H1 (cell line): ENCODE measurements at regions not wholly inside any gene's neighbourhood (a gene's known extent, or its start where the extent isn't known, plus 50 kb on each side); places are given as distances from the start of the nearest gene placed in this dataset.

Experiments used
- CTCF ChIA-PET: fragments of 300-600 bp; sonication (Branson Sonifier 250); formaldehyde crosslinking; loops from one replicate; lab custom pipeline; 2021; ENCODE audit not compliant: partially characterized antibody; lab: Charles Lee
- POLR2A ChIA-PET: fragments of 300-600 bp; sonication (Branson Sonifier 250); formaldehyde crosslinking; loops from one replicate; lab custom pipeline; 2021; ENCODE audit warnings: inconsistent platforms; ENCODE audit not compliant: partially characterized antibody; lab: Charles Lee
- DNase-seq, 2 experiments: peaks; one replicate each; pipeline versions ENCODE4 v3.0.0 to v3.0.0-alpha.2; 2010 to 2022; ENCODE audit warnings: low spot score in 2 of 2, low read depth in 1 of 2, mixed read lengths in 1 of 2
- FAIRE-seq: peaks from 2 replicates; lab custom pipeline; 2011; peaks lifted over from hg19 to GRCh38; lab: Jason Lieb, UNC
- H2AFZ ChIP-seq: 2 replicates; pipeline ENCODE4 v1.8.1; 2012; ENCODE audit warnings: low read length, inconsistent platforms
- H2AK5ac ChIP-seq: 2 replicates; pipeline ENCODE4 v1.6.1; 2013; ENCODE audit warnings: low read depth, low read length
- H2BK120ac ChIP-seq: replicated peaks from 2 replicates; pipeline ENCODE3; 2013; ENCODE audit warnings: low read depth, low read length, inconsistent platforms
- H2BK12ac ChIP-seq: 2 replicates; pipeline ENCODE4 v1.6.1; 2013; ENCODE audit warnings: low read depth, low read length
- H2BK15ac ChIP-seq: 2 replicates; pipeline ENCODE4 v1.6.1; 2013; ENCODE audit warnings: low read length
- H2BK20ac ChIP-seq: 2 replicates; pipeline ENCODE4 v1.6.1; 2013; ENCODE audit warnings: low read length
- H2BK5ac ChIP-seq: 2 replicates; pipeline ENCODE4 v1.6.1; 2013; ENCODE audit warnings: low read depth, low read length
- H3K14ac ChIP-seq: 2 replicates; pipeline ENCODE4 v1.6.1; 2013; ENCODE audit warnings: inconsistent platforms; ENCODE audit not compliant: insufficient read length
- H3K18ac ChIP-seq: 2 replicates; pipeline ENCODE4 v1.6.1; 2013; ENCODE audit warnings: low read length; ENCODE audit errors: extremely low read depth
- H3K23ac ChIP-seq: 2 replicates; pipeline ENCODE4 v1.6.1; 2013; ENCODE audit warnings: inconsistent platforms; ENCODE audit not compliant: insufficient read length
- H3K23me2 ChIP-seq: 2 replicates; pipeline ENCODE4 v1.6.1; 2013; ENCODE audit warnings: low read depth, low read length
- H3K27ac ChIP-seq: 2 replicates; pipeline ENCODE4 v1.6.1; 2011; ENCODE audit warnings: low read depth, low read length, inconsistent platforms
- H3K27me3 ChIP-seq, 4 experiments: replicated peaks in 1 of 4; 1 replicate in 1 of 4; 2 replicates in 3 of 4; pipeline versions ENCODE4 v1.6.1 to v1.8.1; 2011 to 2013; ENCODE audit warnings: low read length in 3 of 4, mild to moderate bottlenecking in 3 of 4, inconsistent platforms in 2 of 4, mixed read lengths in 2 of 4, moderate library complexity in 1 of 4; ENCODE audit not compliant: control insufficient read depth in 3 of 4, insufficient read depth in 3 of 4; ENCODE audit errors: extremely low read depth in 1 of 4
- H3K36me3 ChIP-seq, 4 experiments: 2 replicates each; pipeline versions ENCODE4 v1.6.1 to v1.8.1; 2011 to 2013; ENCODE audit warnings: mild to moderate bottlenecking in 4 of 4, low read length in 3 of 4, moderate library complexity in 2 of 4, control low read depth in 1 of 4, inconsistent platforms in 1 of 4; ENCODE audit not compliant: insufficient read depth in 4 of 4, control insufficient read depth in 2 of 4
- H3K4ac ChIP-seq: replicated peaks from 2 replicates; pipeline ENCODE3; 2013; ENCODE audit warnings: low read length, low read depth, mixed read lengths, inconsistent platforms; ENCODE audit not compliant: insufficient read length
- H3K4me1 ChIP-seq, 4 experiments: replicated peaks in 1 of 4; 1 replicate in 1 of 4; 2 replicates in 3 of 4; pipeline versions ENCODE4 v1.6.1 to v1.8.1; 2011 to 2013; ENCODE audit warnings: low read length in 3 of 4, inconsistent platforms in 2 of 4, mixed read lengths in 1 of 4; ENCODE audit not compliant: insufficient read depth in 4 of 4, control insufficient read depth in 3 of 4
- H3K4me2 ChIP-seq, 2 experiments: 2 replicates each; pipeline versions ENCODE4 v1.6.1 to v1.8.1; 2011 to 2013; ENCODE audit warnings: low read depth in 2 of 2, low read length in 2 of 2, control low read depth in 1 of 2, inconsistent platforms in 1 of 2, mild to moderate bottlenecking in 1 of 2; ENCODE audit not compliant: insufficient read depth in 1 of 2
- H3K4me3 ChIP-seq, 4 experiments: fragments of 200-600, 300-600 bp in 1 of 4; sonication (generic), shearing (Covaris generic), sonication (Bioruptor Twin) in 1 of 4; 2 replicates each; pipeline versions ENCODE4 v1.5.1 to v1.8.1; 2011 to 2016; ENCODE audit warnings: low read length in 4 of 4, low read depth in 3 of 4, control low read depth in 2 of 4, inconsistent platforms in 2 of 4, mild to moderate bottlenecking in 2 of 4, mixed read lengths in 1 of 4, moderate library complexity in 1 of 4; ENCODE audit not compliant: insufficient read depth in 2 of 4; ENCODE audit errors: extremely low read depth in 1 of 4
- H3K56ac ChIP-seq: replicated peaks from 2 replicates; pipeline ENCODE3; 2013; ENCODE audit warnings: low read depth, mild to moderate bottlenecking, mixed read lengths, low read length, inconsistent platforms; ENCODE audit not compliant: insufficient read length
- H3K79me1 ChIP-seq: 2 replicates; pipeline ENCODE4 v1.6.1; 2013; ENCODE audit warnings: low read depth, low read length, control low read depth
- H3K79me2 ChIP-seq, 2 experiments: 2 replicates each; pipeline versions ENCODE4 v1.6.1 to v1.8.1; 2012 to 2013; ENCODE audit warnings: low read length in 2 of 2, mild to moderate bottlenecking in 2 of 2, inconsistent platforms in 1 of 2; ENCODE audit not compliant: insufficient read depth in 2 of 2, control insufficient read depth in 1 of 2
- H3K9ac ChIP-seq, 4 experiments: replicated peaks in 1 of 4; 1 replicate in 1 of 4; 2 replicates in 3 of 4; pipeline versions ENCODE4 v1.6.1 to v1.8.1; 2011 to 2013; ENCODE audit warnings: low read depth in 3 of 4, low read length in 3 of 4, control low read depth in 2 of 4, mild to moderate bottlenecking in 2 of 4, moderate library complexity in 2 of 4, inconsistent platforms in 1 of 4; ENCODE audit errors: extremely low read depth in 1 of 4
- H3K9me3 ChIP-seq, 2 experiments: 2 replicates each; pipeline versions ENCODE4 v1.6.1 to v1.8.1; 2012 to 2013; ENCODE audit warnings: mild to moderate bottlenecking in 2 of 2, moderate library complexity in 2 of 2, control low read depth in 1 of 2, inconsistent platforms in 1 of 2, low read depth in 1 of 2, low read length in 1 of 2, mixed read lengths in 1 of 2; ENCODE audit not compliant: insufficient read depth in 2 of 2
- H4K20me1 ChIP-seq, 2 experiments: replicated peaks in 1 of 2; 2 replicates each; pipeline versions ENCODE3 to v1.8.1; 2011 to 2013; ENCODE audit warnings: inconsistent platforms in 2 of 2, low read length in 2 of 2, mild to moderate bottlenecking in 1 of 2; ENCODE audit not compliant: insufficient read depth in 2 of 2, control insufficient read depth in 1 of 2
- H4K5ac ChIP-seq: 2 replicates; pipeline ENCODE4 v1.6.1; 2013; ENCODE audit warnings: low read length, low read depth, mixed read lengths, inconsistent platforms; ENCODE audit not compliant: insufficient read length
- H4K8ac ChIP-seq: 2 replicates; pipeline ENCODE4 v1.8.0; 2013; ENCODE audit warnings: mild to moderate bottlenecking, moderate library complexity, low read length, inconsistent platforms; ENCODE audit not compliant: insufficient read depth; ENCODE audit errors: extremely low read depth
- H4K91ac ChIP-seq: replicated peaks from 2 replicates; pipeline ENCODE3; 2013; ENCODE audit warnings: low read length, mixed read lengths, inconsistent platforms; ENCODE audit not compliant: insufficient read length
- BCL11A ChIP-seq, 2 experiments: IDR thresholded peaks; one replicate each; pipeline ENCODE4 v1.6.1; 2011; ENCODE audit warnings: low read depth in 2 of 2, low read length in 2 of 2, mild to moderate bottlenecking in 2 of 2
- CHD2 ChIP-seq: IDR thresholded peaks from 2 replicates; pipeline ENCODE4 v1.6.1; 2012; ENCODE audit warnings: low read length, improper control_type of control experiment
- FOSL1 ChIP-seq: IDR thresholded peaks from 2 replicates; pipeline ENCODE4 v1.6.1; 2011; ENCODE audit warnings: mild to moderate bottlenecking, low read depth, low read length, moderate library complexity; ENCODE audit not compliant: insufficient read depth
- HDAC6 ChIP-seq: IDR thresholded peaks from one replicate; pipeline ENCODE4 v1.7.1; 2012; ENCODE audit warnings: low read depth, mild to moderate bottlenecking, inconsistent platforms, low read length, moderate library complexity
- JUN ChIP-seq: IDR thresholded peaks from 2 replicates; pipeline ENCODE4 v1.6.1; 2011; ENCODE audit warnings: low read depth, mild to moderate bottlenecking, improper control_type of control experiment, low read length
- JUND ChIP-seq: IDR thresholded peaks from 2 replicates; pipeline ENCODE4 v1.6.1; 2011; ENCODE audit warnings: mild to moderate bottlenecking, improper control_type of control experiment, low read length
- NANOG ChIP-seq: IDR thresholded peaks from 2 replicates; pipeline ENCODE4 v1.6.1; 2011; ENCODE audit warnings: low read length, low read depth, mild to moderate bottlenecking, inconsistent platforms; ENCODE audit not compliant: insufficient read depth, poor library complexity, severe bottlenecking
- NRF1 ChIP-seq: IDR thresholded peaks from 2 replicates; pipeline ENCODE4 v1.6.1; 2011; ENCODE audit warnings: mild to moderate bottlenecking, low read depth, low read length, improper control_type of control experiment
- POLR2A ChIP-seq, 2 experiments: IDR thresholded peaks; 1 replicate in 1 of 2; 2 replicates in 1 of 2; pipeline ENCODE4 v1.6.1; 2011; ENCODE audit warnings: low read depth in 2 of 2, low read length in 2 of 2, mild to moderate bottlenecking in 2 of 2; ENCODE audit errors: control extremely low read depth in 1 of 2
- SAP30 ChIP-seq: fragments of 300-600 bp; sonication (generic); IDR thresholded peaks from 2 replicates; pipeline ENCODE4 v1.7.1; 2012; ENCODE audit warnings: low read length, moderate library complexity, mild to moderate bottlenecking, inconsistent platforms; ENCODE audit not compliant: insufficient read depth, insufficient replicate concordance
- SIRT6 ChIP-seq: IDR thresholded peaks from one replicate; pipeline ENCODE4 v1.7.1; 2012; ENCODE audit warnings: low read length, inconsistent platforms
- WGBS, 2 experiments: shearing (Covaris generic) in 1 of 2; methylation state at CpG; one replicate each; pipeline versions ENCODE4 v1.1.6 to v1.1.7; 2013 to 2015; ENCODE audit warnings: low lambda C conversion rate in 2 of 2, mixed read lengths in 2 of 2, inconsistent platforms in 1 of 2, low coverage in 1 of 2, missing lambda C conversion rate in 1 of 2; ENCODE audit not compliant: insufficient replicate concordance in 2 of 2, insufficient coverage in 1 of 2, insufficient read length in 1 of 2; ENCODE audit errors: extremely low coverage in 1 of 2, missing lambda C conversion rate in 1 of 2; 5-methylcytosine and 5-hydroxymethylcytosine counted together
- TF ChIP-seq, protein P1 (sequence below): IDR thresholded peaks from 2 replicates; pipeline ENCODE4 v1.6.1; 2011; ENCODE audit warnings: low read depth, mild to moderate bottlenecking, low read length; ENCODE audit not compliant: insufficient read depth

DNA sequence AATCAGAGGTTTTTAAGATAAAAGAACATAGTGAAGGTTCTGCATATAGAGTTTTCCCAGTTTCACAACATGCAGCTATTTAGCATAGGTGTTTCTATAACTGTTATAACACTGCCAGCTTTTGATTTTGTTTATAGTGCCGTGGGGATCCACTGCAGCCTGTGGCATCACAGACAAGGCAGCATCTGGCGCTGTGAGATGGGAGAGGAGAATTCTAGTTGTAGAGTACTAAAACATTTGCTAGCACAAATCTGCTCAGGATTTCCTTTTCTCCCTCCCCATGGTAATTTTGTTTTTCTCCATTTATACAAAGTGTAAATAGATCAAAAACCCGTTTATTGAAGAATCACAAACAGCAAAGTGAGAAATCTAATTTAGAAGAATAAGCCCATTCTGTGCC lies 482.8 kb upstream of the NCAM2 start:
- Histone ChIP-seq H3K27me3 (no peaks in the 10 kb centered on the region), H3K4me2 (no peak overlapping the region), H3K4me1 (no peaks in the 10 kb centered on the region), H3K27ac (no peak overlapping the region), H3K36me3 (no peaks in the 10 kb centered on the region), H3K14ac (no peak overlapping the region), H2AFZ (no peak overlapping the region), H3K9ac (no peak overlapping the region), H2BK5ac (no peak overlapping the region)
- no peak for FAIRE-seq
- no peak for TF ChIP-seq SAP30
- no peak for TF ChIP-seq JUND
- no peak for TF ChIP-seq POLR2A (IDR thresholded peaks at IDR 0.05; ENCODE audit: control extremely low read depth in 1 of 2, low read depth in 2 of 2, low read length in 2 of 2)
- TF ChIP-seq BCL11A (IDR thresholded peaks at IDR 0.05; ENCODE audit: low read depth in 2 of 2, low read length in 2 of 2): no peak
- TF ChIP-seq HDAC6: no peak
- no peak for TF ChIP-seq NANOG
- TF ChIP-seq, protein P1, sequence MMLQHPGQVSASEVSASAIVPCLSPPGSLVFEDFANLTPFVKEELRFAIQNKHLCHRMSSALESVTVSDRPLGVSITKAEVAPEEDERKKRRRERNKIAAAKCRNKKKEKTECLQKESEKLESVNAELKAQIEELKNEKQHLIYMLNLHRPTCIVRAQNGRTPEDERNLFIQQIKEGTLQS: no peak
- no peak for TF ChIP-seq FOSL1
- TF ChIP-seq JUN: no peak
- no peak for TF ChIP-seq SIRT6
- no peak for TF ChIP-seq CHD2
- no peak for TF ChIP-seq NRF1
- TF ChIP-seq, all 59 proteins: peak for 0
- Histone ChIP-seq H2BK20ac (no peak overlapping the region), H4K5ac (no peak overlapping the region), H3K23me2 (no peaks in the 10 kb centered on the region), H2BK120ac (no peak overlapping the region), H3K4ac (no peak overlapping the region), H4K91ac (no peak overlapping the region), H2BK15ac (no peak overlapping the region), H3K79me2 (no peaks in the 10 kb centered on the region), H3K23ac (no peak overlapping the region), H2AK5ac (no peak overlapping the region), H2BK12ac (no peak overlapping the region), H3K9me3 (peaks cover 0 to 6% of the 10 kb centered on the region in 2 experiments; a peak in 2 of 4 replicates), H3K4me3 (no peak overlapping the region), H3K79me1 (no peaks in the 10 kb centered on the region), H4K8ac (no peak overlapping the region), H3K18ac (no peak overlapping the region), H3K56ac (no peak overlapping the region), H4K20me1 (no peaks in the 10 kb centered on the region)
- 91% methylated on average over 3 of the region's 3 CpGs; no CpG with 5 or more reads in 1 of the 2 experiments for WGBS, 2 experiments
- ChIA-PET CTCF (interaction anchor here (0.7 to 1.0 kb wide), 2 partner anchors 9 to 74 kb away, joined by 3 read pairs; no protein-coding TSS in a partner anchor), POLR2A (no interaction called here)
- no peak for DNase-seq
